HPDE6-E6E7 (cell line): ENCODE measurements at regions not wholly inside any gene's neighbourhood (a gene's known extent, or its start where the extent isn't known, plus 50 kb on each side); places are given as distances from the start of the nearest gene placed in this dataset.

Experiments
- DNase-seq: peaks from one replicate; pipeline ENCODE4 v3.0.0; 2011; ENCODE audit warnings: missing footprints; ENCODE audit errors: extremely low spot score

DNA sequence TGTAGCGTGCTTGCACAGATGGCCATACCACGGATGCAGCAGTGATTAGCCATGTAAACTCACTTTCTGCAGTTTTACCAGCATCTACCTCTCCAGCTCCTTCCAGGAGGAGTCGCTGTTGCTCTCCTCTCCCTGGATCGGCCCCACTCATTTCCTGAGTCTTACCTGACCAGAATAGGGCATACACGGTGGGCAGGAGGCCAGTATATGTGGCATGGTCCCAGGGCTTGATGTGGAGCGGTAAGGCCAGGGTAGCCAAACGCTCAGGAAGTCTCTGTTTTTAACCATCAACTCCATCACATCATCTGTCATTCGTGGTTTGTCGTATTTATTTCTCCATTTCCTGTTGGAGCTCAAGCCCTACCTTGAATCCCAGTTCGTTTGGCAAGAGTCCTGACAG lies 163.4 kb upstream of the USP24 start:
- peak; percentile 10 for DNase-seq

DNA sequence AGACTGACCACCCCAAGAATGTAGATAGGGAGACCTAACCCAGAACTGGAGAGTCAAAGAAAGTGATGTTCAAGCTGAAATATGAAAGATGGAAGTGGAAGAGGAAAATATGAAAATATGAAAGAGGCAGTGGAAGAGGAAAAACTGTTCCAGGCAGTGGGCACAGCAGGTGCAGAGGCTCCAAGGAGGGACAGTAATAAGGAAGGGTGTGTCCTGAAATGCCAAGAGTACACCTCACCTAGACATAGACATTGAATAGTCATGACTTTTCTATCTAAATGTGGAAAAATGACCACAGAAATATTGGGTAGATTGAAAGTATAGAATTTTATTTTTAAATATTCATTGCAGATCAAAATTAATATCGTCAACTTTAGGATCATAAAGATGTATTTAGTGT lies 161.7 kb upstream of the USP24 start:
- no peak for DNase-seq

DNA sequence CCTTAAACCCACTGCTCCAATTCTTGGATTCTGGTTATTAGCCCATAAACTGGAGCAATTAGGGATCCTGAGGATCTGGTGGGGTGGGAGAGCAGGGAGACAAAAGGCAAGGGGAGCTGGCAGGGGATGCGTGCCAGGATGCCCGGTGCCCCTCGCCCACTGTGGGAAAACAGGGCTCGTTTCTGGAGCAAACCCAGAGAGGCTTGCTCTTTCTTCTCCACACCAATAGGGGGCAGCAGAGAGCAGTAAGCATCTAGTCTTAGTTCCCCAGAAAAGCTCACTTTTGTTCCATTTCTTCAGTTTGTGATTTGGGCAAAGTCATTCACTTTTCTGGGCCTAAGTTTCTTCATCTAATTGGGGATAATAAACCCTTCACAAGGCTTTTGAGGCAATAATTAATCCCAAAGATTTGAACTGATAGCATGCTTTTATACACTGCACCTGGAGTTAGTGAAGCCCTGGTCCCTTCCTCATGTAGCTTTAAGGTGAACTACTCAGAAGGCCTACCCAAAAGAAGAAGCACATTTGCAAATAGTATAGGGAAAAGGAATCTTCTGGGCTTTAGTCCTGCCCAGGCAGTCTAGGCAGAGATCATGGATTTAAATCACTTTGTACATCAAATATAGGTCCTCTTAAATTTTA lies 160.6 kb upstream of the USP24 start:
- DNase-seq, result peak; percentile 29

DNA sequence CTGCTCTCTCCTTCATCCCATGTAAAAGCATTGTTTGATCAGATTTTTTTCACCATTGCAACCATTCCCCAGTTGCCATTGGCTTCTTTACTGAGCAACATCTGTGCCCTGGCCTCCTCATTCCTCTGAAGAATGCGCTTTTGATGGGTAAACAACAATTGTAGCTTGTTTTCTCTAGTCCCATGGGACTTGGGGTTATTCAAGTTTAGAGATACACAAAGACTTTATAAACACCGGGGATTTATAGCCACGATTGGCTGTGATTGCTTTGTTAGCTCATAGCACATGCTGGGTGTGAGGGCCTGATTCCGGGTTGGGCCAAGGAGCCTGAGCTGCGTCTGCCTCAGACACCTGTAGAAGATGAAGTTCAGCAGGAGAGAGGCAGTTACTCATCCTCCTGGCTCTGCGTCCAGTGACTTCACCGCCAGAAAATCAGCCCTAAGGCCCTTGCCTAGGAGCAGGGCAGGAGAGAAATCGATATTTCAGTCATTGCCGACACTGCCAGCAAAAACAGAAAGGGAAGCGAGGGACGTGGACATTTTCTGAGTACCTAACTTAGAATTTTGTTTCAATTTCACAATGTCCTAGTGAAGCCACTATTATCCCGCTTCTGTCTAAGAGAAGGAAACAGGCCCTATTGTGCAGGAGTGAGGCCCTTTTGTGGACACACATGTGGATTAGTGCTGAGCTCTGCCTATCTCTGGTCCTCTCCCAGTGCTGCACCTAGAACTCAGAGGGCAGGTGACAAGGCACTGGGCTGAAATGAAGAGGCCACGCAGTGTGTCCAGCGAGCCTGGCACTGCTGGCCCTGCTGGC lies 159.8 kb upstream of the USP24 start:
- DNase-seq, result no peak

DNA sequence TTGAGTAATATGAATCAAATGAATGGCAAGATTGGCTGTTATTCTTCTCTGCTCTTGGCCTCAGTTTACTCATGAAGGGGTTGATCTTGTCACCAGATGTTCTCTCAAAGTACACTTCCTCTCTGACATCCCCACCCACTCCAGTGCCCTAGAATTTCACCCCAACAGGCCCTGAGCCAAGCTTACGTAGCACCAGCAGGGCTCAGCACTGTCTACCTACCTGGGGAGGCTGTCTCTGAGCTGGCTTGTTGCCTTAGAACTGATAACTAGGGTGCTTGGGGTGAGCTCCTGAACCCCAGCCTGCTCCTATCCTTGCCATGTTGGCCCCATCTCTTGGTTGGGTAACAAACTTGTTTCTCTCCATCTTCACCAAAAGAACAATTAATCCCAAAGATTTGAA lies 159.1 kb upstream of the USP24 start:
- no peak for DNase-seq

DNA sequence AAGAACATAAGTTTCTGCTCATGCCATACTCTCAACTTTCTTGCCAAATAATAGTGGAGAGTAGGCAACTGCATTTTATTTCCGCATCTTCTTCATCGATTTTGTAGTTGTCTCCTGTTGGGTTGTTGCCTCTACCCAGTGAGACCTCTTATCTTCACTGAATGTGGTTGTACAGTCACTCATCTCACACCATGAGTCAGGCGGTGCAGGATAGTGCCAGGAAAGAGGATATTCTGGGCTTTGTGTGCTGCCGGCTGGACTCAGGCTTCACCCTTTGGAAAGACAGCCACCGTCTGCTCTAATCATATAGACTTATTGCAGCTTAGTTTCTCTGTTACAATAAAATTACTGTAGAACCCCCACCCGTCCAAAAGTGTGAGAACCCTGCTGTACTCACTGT lies 154.3 kb upstream of the USP24 start:
- no peak for DNase-seq

DNA sequence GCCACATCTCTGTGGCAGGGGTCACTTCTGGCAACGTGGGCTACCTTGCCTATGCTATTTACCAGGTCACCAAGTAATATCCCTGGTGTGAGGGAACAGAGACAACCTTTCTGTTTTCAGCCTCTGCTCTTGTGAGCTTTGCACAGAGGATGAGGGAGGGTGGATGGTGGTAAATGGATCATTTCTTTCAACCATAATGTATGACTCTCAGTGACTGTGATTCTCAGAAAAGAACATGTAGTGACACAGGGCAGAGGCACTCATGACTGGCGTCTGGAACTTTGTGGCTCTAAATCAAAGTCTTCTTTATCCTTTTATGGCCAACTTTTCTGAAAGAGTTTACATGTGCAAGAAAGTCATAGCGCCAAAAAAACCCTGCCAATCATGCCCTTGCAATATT lies 153.5 kb upstream of the USP24 start:
- DNase-seq, result no peak

DNA sequence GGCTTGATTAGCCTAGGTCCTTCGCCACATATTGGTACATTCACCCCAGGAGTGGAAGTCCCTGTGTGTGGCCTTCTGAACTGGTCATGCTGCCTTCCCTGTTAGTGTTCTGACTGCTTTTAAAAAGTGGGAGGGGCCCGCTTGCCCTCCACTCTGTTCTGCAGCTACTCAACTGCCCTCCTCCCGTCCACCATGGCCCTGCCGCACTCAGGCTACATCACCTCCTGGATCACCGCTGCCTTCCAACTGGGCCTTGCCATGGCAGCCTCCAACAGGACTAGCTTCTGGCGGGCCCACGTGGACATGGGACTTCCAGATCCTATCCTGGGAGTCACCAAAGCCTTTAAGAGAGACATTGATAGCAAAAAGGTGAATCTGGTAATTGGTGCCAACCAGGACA lies 152.1 kb upstream of the USP24 start:
- DNase-seq, result no peak

DNA sequence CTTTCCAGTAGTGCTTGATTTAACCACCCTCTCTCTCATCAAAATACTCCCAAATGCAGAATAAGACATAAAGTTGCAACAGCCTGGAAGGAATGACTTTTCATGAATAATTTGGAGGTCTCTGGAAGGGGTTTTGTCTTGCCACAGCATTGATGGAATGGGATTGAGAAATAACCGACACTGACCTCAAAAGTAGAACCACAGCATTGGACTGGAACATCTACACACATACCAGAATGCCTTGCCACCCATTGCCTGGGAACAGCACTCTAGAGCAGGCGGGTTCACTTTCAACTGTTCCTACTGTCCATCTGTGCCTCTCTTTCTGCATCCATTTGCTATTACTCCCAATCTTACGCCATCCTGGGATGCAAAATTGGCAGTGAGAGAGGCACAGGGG lies 149.1 kb upstream of the USP24 start:
- no peak for DNase-seq

DNA sequence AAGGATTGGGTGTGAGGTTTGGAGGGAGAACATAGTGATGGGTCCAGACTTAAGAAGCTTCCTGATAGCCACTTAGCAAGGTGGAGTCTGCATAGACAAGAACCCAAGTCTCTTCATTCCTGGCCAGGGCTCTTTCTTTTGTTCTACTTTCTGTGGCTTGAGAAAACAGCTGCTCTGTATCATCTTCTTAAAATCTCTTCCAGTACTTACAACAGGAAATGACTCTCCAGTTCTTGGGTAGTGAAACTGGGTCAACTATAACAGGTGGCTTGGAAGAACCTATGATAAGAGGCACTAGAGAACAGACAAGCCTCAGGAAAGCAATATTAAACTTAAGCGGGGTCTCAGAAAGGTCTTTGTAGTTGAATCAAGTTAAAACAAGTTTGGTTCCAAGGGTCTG lies 148.1 kb upstream of the USP24 start:
- DNase-seq, result no peak

DNA sequence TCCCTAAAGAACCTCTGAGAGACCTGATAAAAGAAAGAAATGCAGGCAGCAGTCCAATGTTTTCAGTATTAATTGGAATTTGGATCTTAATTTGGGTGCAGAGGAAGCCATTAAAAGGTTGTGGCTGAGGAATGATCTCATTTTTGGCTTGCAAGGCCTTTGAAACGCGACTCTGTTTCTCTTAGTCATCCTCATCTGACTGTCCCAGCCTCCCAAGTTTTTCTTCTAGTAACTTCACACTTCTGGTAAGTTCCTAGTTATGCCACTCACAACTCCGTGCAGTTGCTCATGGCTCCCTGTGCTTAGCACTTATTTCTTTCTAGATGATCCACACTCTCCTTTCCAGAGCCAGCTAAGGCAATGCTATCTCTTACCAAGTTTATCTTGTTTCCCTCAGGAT lies 147.4 kb upstream of the USP24 start:
- DNase-seq, result no peak

DNA sequence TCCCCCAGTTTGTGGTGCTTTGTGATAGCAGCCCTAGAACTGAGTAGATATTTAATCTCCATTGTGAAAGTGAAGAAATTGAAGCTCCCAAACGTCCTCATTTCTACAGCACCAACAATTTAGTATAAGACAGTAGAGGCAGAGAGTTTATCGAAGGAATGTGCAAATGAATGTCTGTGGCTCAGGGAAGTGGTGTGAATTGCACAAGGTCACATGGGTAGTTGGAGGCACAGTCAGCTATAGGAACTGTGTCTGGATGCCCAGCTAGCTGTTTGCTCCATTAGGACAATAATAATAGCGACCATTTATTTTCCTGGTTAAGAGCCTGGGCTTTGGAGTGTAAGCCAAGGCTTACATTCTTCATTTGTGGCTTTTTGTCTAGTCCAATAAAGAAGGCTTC lies 144.4 kb upstream of the USP24 start:
- no peak for DNase-seq

DNA sequence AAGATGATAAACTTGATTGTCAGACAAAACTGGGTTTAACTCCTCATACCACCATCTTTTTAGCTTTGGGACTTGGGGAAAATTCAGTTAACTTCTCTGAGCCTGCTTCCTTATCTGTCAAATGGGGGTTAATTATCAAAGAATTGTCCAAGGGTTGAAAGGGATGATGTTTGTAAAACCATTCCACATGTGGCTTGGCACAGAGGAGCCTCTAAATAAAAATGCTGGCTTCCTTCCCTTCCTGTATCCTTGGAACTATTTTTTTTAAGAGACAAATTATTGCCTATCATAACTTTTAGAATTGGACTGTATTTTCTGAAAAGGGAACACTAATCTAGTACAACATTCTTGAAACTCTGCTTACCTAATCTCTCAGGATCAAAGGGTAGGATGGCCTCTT lies 143.4 kb upstream of the USP24 start:
- DNase-seq, result no peak

DNA sequence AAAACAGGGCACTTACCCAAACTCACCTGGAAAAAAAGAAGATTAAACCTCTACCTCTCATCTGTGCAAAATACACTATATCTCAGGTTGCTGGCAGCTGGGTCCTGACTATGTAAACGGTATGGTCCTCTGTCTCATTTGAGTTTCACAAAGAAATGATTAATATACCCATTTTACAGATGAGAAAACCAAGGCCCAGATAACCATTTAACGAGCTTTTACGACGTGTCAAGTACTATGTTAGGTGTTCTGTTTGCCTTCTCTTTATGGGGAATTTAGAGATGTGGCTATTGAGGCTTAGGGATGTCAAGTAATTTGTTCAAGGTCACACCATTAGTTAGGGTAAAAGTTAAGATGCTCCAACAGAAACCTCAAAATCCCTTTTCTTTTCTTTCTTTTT lies 140.4 kb upstream of the USP24 start:
- no peak for DNase-seq

DNA sequence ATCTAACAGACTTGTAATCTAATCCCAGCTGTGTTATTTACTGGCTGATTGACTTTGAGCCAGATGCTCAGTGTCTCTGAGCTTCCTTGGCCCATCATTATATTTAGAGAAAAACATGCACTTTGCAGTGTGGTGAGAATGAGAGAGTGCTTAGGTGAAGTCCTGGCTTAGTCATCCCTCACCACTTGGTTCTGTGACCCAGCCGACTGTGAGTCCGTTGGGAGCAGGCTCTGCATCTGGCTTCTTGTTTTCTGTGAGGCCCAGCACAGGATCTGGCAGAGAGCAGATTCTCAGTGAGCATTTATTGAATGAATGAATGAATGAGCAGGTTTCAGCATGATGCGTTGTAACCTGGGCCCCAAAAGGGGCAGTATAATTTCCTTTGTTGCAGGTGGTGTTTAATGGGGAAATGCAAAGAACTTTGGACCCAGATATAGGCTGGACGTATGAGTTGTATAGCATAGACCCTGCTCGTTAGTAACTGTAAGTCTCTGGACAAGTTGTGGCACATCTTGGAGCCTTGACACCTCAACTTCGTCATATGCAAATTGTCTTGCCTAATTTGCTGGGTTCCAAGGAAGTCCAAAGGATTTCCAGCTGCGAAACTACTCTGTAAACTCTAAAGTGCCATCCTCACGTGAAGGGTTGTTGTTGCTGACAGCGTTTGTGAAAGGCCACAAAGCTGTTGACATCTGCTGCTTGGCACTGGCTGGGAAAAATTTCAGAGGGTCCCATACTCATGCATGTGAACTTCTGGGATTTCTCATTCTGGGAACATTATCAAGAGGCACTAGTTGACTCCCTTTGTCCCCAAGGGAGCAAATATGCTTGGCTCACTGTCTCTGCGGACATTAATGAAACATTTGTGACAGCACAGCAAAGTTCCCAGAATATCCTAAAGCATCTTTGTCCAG lies 138.8 kb upstream of the USP24 start:
- peak; percentile 15 for DNase-seq

DNA sequence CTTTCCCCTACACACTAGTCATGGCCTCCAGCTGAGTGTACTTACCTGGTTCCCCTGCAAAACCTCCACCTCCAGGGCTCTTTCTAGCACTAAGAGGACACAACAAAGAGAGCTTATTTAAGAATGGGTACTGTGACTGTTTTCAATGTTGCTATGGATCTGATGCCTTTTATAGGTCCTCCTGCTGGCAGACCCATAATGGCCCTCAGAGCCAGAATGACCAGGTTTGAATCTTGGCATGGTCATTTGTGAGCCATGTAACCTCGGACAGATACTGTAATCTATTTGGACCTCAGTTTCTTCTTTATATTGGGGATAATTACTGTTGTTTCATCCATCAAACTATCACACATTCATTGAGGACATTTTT lies 137.6 kb upstream of the USP24 start:
- DNase-seq, result no peak

DNA sequence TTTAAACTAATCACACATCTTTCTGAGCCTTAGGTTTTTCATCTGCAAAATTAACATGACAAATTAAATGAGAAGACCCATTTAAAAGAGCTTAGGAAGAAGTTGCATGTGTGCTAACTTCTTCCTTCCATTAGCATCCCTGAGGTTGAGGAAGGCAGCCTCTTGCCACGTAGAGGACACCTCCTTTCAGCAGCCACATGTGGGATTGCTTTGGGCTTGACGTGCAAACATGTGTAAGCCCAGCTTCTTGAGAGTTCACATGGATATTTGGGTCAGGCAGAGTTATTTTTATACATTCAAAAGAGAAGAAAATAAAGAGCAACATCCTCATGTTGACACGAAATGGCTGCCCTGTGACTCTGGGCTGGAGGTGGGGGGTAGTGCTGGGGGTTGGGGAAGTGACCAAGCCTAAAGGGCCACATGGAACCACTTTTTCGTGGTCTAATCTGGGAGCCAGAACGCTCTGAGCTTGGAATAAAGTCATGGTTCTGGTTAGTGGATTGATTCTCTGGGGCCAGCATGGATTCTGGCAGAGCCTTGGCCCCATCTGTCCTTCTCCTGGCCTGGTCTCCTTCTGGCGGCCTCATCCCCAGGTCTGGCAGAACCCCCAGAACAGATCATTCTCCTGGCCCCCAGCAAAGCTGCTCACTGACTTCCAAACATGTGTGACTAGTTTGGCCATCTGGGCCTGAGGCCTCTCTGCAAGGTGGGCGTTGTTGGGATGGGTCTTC lies 137.1 kb upstream of the USP24 start:
- no peak for DNase-seq

DNA sequence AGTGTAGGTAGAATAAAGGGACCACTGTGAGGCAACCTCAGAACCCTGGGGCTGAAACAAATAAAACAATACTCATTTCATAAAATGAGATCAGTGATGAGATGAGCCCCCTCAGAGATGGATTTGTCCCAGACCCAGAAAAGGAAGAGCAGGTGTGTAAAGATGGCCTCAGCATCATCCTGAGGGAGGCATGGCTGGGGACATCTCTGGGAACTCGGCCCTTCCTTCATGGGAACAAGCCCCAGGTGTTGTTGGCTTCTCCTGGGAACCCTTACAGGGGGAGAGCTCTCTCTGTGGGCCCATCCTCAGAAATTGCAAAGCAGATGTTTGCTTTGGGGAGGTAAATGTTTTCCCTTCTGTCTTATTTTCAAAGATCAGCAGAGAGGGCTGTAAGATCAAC lies 133.2 kb upstream of the USP24 start:
- no peak for DNase-seq

DNA sequence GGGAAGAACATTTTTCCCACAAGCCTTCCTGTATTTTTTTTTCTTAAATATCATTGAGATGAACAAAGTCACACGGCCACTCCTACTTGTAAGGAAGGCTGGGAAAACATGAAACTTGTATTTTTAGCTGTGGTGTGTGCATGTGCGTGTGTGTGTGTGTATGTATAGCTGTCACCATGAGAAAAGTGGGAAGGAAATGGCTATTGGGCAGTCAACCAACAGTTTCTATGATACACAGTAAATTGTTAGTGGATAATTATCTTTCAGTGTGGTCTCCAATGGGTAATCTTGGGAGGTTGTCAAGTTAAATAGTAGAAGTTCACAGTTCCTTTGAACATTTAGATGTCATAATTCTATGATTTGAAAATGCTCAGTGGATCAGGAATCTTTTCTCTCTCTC lies 132.7 kb upstream of the USP24 start:
- DNase-seq, result no peak

DNA sequence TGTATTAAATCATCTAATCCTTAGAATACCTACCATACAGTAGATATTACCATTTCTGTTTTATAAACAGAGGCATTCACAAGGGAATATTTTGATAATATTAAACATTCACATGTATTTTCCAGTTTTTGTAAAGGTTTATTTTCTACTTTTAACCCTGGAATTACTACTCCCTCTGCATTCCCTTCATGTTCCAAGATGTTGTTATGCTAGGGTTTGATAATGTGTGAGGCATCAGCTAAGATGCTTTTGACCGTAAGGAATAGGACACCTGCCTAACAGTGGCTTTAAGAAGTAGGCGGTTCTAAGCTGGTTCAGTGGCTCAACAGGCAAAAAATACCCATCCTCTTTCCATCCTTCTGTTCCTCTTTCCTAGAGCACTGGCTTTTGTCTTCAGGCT lies 131.9 kb upstream of the USP24 start:
- no peak for DNase-seq

DNA sequence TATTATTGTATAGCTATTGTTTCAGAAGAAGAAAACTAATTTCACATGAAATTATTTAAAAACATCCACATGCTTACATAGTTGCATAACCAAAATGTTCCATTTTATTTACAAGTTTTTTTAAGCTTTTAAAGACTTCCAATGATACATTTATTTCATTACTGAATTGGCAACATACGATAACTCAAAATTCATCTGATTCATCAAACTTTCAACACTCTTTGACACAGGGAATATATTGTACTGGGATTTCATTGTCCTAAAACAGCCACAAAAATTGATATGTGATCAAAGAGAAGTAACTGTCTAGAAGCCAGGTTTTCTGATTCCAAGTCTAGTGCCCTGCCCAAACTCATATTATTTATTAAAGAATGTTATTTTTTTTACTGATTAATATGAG lies 131.4 kb upstream of the USP24 start:
- no peak for DNase-seq

DNA sequence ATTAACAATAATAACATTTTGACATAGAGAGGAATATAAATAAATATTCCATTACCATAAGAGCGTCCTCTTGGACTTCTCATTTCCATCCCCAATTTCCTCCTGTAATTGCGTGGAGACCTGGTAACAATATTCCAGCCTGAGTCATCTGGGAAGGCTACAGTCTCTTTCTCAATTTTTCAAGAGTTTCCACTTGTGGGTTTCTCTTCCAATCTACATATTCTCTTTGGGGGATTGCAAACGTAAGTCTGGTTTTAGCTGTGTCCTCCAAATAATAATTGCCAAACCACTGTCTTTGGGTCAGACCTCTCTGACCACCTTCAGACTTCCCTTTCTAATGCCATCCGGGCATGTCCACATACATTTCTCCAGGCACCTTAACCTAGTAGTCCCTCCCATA lies 124.5 kb upstream of the USP24 start:
- no peak for DNase-seq
